ENCODE measurements at regions not wholly inside any gene's neighbourhood (a gene's known extent, or its start where the extent isn't known, plus 50 kb on each side); places are given as distances from the start of the nearest gene placed in this dataset.
"Not testable (repeated sequence)": the region's sequence is repeated elsewhere in the genome, so short reads cannot be mapped to it uniquely, and the experiment has no call there.

GRCh38 chr5:42043400-42043799, 118.3 kb downstream of the FBXO4 start:
- ATAC-seq (replicated peaks), result no peak
- Mint-ChIP-seq H3K36me3 (ENCODE audit: low read depth) (no peaks in the 10 kb centered on the region), H3K9me3 (no peaks in the 10 kb centered on the region), H3K4me3 (no peak overlapping the region), H3K27ac (no peak overlapping the region), H3K27me3 (peaks cover 24% of the 10 kb centered on the region), H3K4me1 (no peaks in the 10 kb centered on the region)

- Mint-ChIP-seq H3K9me3 (no peaks in the 10 kb centered on the region), H3K27ac (no peak overlapping the region), H3K27me3 (no peaks in the 10 kb centered on the region), H3K4me1 (no peaks in the 10 kb centered on the region), H3K36me3 (ENCODE audit: low read depth) (no peaks in the 10 kb centered on the region), H3K4me3 (no peak overlapping the region)
- peak; percentile 63 for ATAC-seq (replicated peaks)
Measured at GRCh38 chr5:42057254-42057690, 132.2 kb downstream of the FBXO4 start.

- no peaks in the 10 kb centered on the region for H3K4me1 Mint-ChIP-seq
- no peaks in the 10 kb centered on the region for H3K36me3 Mint-ChIP-seq (ENCODE audit: low read depth)
- no peaks in the 10 kb centered on the region for H3K9me3 Mint-ChIP-seq
- ATAC-seq (replicated peaks), result no peak
- H3K4me3 Mint-ChIP-seq, result no peak overlapping the region
- H3K27ac Mint-ChIP-seq, result no peak overlapping the region
- no peaks in the 10 kb centered on the region for H3K27me3 Mint-ChIP-seq
Measured at GRCh38 chr5:42059291-42059690, 134.2 kb downstream of the FBXO4 start.

- Mint-ChIP-seq H3K4me1 (no peaks in the 10 kb centered on the region), H3K36me3 (ENCODE audit: low read depth) (no peaks in the 10 kb centered on the region), H3K27me3 (no peaks in the 10 kb centered on the region), H3K4me3 (no peak overlapping the region), H3K9me3 (no peaks in the 10 kb centered on the region), H3K27ac (no peak overlapping the region)
- no peak for ATAC-seq (replicated peaks)
Measured at GRCh38 chr5:42059778-42060464, 134.8 kb downstream of the FBXO4 start.

GRCh38 chr5:42061121-42061520, 136.0 kb downstream of the FBXO4 start:
- Mint-ChIP-seq H3K27ac (no peak overlapping the region), H3K36me3 (ENCODE audit: low read depth) (no peaks in the 10 kb centered on the region), H3K4me3 (no peak overlapping the region)

GRCh38 chr5:42064821-42065220, 139.7 kb downstream of the FBXO4 start:
- ATAC-seq (replicated peaks), result peak; percentile 52
- H3K36me3 Mint-ChIP-seq (ENCODE audit: low read depth), result no peaks in the 10 kb centered on the region
- no peaks in the 10 kb centered on the region for H3K4me1 Mint-ChIP-seq
- H3K27ac Mint-ChIP-seq, result no peak overlapping the region
- no peaks in the 10 kb centered on the region for H3K27me3 Mint-ChIP-seq
- H3K9me3 Mint-ChIP-seq, result no peaks in the 10 kb centered on the region
- no peak overlapping the region for H3K4me3 Mint-ChIP-seq

More at GRCh38 chr5:42061121-42061520, 136.0 kb downstream of the FBXO4 start:
- Mint-ChIP-seq H3K9me3 (no peaks in the 10 kb centered on the region), H3K27me3 (no peaks in the 10 kb centered on the region), H3K4me1 (no peaks in the 10 kb centered on the region)
- ATAC-seq (replicated peaks), result no peak

GRCh38 chr5:42066131-42066530, 141.1 kb downstream of the FBXO4 start:
- H3K4me1 Mint-ChIP-seq, result no peaks in the 10 kb centered on the region
- ATAC-seq (replicated peaks), result no peak
- H3K27me3 Mint-ChIP-seq, result no peaks in the 10 kb centered on the region
- no peak overlapping the region for H3K27ac Mint-ChIP-seq
- no peak overlapping the region for H3K4me3 Mint-ChIP-seq
- no peaks in the 10 kb centered on the region for H3K36me3 Mint-ChIP-seq (ENCODE audit: low read depth)
- H3K9me3 Mint-ChIP-seq, result no peaks in the 10 kb centered on the region

GRCh38 chr5:42074353-42074752, 149.3 kb downstream of the FBXO4 start:
- H3K9me3 Mint-ChIP-seq, result peaks cover 3% of the 10 kb centered on the region
- ATAC-seq (replicated peaks), result no peak
- H3K4me1 Mint-ChIP-seq, result no peaks in the 10 kb centered on the region
- H3K36me3 Mint-ChIP-seq (ENCODE audit: low read depth), result no peaks in the 10 kb centered on the region
- peaks cover 9% of the 10 kb centered on the region for H3K27me3 Mint-ChIP-seq
- H3K4me3 Mint-ChIP-seq, result no peak overlapping the region
- H3K27ac Mint-ChIP-seq, result no peak overlapping the region

GRCh38 chr5:42089705-42090104, 164.6 kb downstream of the FBXO4 start:
- no peaks in the 10 kb centered on the region for H3K4me1 Mint-ChIP-seq
- H3K27ac Mint-ChIP-seq, result peak overlapping the region; percentile 29
- peaks cover 6% of the 10 kb centered on the region for H3K27me3 Mint-ChIP-seq
- peaks cover 4% of the 10 kb centered on the region for H3K9me3 Mint-ChIP-seq
- H3K4me3 Mint-ChIP-seq, result no peak overlapping the region
- H3K36me3 Mint-ChIP-seq (ENCODE audit: low read depth), result no peaks in the 10 kb centered on the region
- peak; percentile 86 for ATAC-seq (replicated peaks)

GRCh38 chr5:42090162-42090561, 165.1 kb downstream of the FBXO4 start:
- Mint-ChIP-seq H3K36me3 (ENCODE audit: low read depth) (no peaks in the 10 kb centered on the region), H3K9me3 (peaks cover 4% of the 10 kb centered on the region), H3K4me3 (no peak overlapping the region), H3K4me1 (no peaks in the 10 kb centered on the region), H3K27me3 (peaks cover 6% of the 10 kb centered on the region), H3K27ac (peak overlapping the region; percentile 29)
- peak; percentile 67 for ATAC-seq (replicated peaks)

GRCh38 chr5:42099846-42100245, 174.8 kb downstream of the FBXO4 start:
- H3K9me3 Mint-ChIP-seq, result not testable (repeated sequence)

GRCh38 chr5:42108468-42108867, 183.4 kb downstream of the FBXO4 start:
- Mint-ChIP-seq H3K9me3 (peaks cover 4% of the 10 kb centered on the region), H3K36me3 (ENCODE audit: low read depth) (no peaks in the 10 kb centered on the region), H3K27ac (no peak overlapping the region), H3K4me1 (no peaks in the 10 kb centered on the region), H3K27me3 (peaks cover 4% of the 10 kb centered on the region), H3K4me3 (no peak overlapping the region)
- no peak for ATAC-seq (replicated peaks)

More at GRCh38 chr5:42099846-42100245, 174.8 kb downstream of the FBXO4 start:
- ATAC-seq (replicated peaks); H3K4me1 Mint-ChIP-seq; H3K36me3 Mint-ChIP-seq (ENCODE audit: low read depth); H3K4me3 Mint-ChIP-seq; H3K27me3 Mint-ChIP-seq; H3K27ac Mint-ChIP-seq: not testable (repeated sequence)

- H3K4me3 Mint-ChIP-seq, result no peak overlapping the region
- no peaks in the 10 kb centered on the region for H3K36me3 Mint-ChIP-seq (ENCODE audit: low read depth)
- H3K27ac Mint-ChIP-seq, result no peak overlapping the region
- peaks cover 4% of the 10 kb centered on the region for H3K27me3 Mint-ChIP-seq
- ATAC-seq (replicated peaks), result no peak
- peaks cover 4% of the 10 kb centered on the region for H3K9me3 Mint-ChIP-seq
- no peaks in the 10 kb centered on the region for H3K4me1 Mint-ChIP-seq
Measured at GRCh38 chr5:42109006-42109572, 184.0 kb downstream of the FBXO4 start.

- not testable (repeated sequence) for H3K36me3 Mint-ChIP-seq (ENCODE audit: low read depth); H3K27ac Mint-ChIP-seq; H3K4me3 Mint-ChIP-seq; H3K4me1 Mint-ChIP-seq; H3K9me3 Mint-ChIP-seq; H3K27me3 Mint-ChIP-seq; ATAC-seq (replicated peaks)
Measured at GRCh38 chr5:42115721-42116120, 190.6 kb downstream of the FBXO4 start.

- no peak overlapping the region for H3K4me3 Mint-ChIP-seq
- no peaks in the 10 kb centered on the region for H3K4me1 Mint-ChIP-seq
- ATAC-seq (replicated peaks), result no peak
- H3K36me3 Mint-ChIP-seq (ENCODE audit: low read depth), result no peaks in the 10 kb centered on the region
- H3K27me3 Mint-ChIP-seq, result no peaks in the 10 kb centered on the region
- H3K9me3 Mint-ChIP-seq, result no peaks in the 10 kb centered on the region
- H3K27ac Mint-ChIP-seq, result no peak overlapping the region
Measured at GRCh38 chr5:42120070-42120469, 195.0 kb downstream of the FBXO4 start.

Data from activated T-helper 17 cell treated with anti-CD3 and anti-CD28 coated beads, Interleukin-2, amount 50 U/mL, for 72 hours (primary cell).